Mucosa of descending colon (tissue), 3 donors: ENCODE measurements at regions not wholly inside any gene's neighbourhood (a gene's known extent, or its start where the extent isn't known, plus 50 kb on each side); places are given as distances from the start of the nearest gene placed in this dataset.

Source experiments
- ATAC-seq: fragments of 200-7000 bp; cut with Tn5 transposase; one replicate; pipeline ENCODE4 v1.9.1; 2020; ENCODE audit warnings: mild to moderate bottlenecking, moderate library complexity
- DNase-seq, 3 donors: peaks; one replicate each; pipeline ENCODE4 v3.0.0-alpha.2; 2020
- H3K36me3 ChIP-seq: fragments of 200-600 bp; one replicate; pipeline ENCODE4 v1.8.0; 2021; ENCODE audit warnings: low read depth, mild to moderate bottlenecking
- H3K4me1 ChIP-seq: fragments of 200-600 bp; one replicate; pipeline ENCODE4 v1.8.0; 2021; ENCODE audit warnings: low read depth, mild to moderate bottlenecking
- H3K4me3 ChIP-seq: fragments of 200-600 bp; one replicate; pipeline ENCODE4 v1.8.0; 2021; ENCODE audit warnings: mild to moderate bottlenecking
- H3K9me3 ChIP-seq: fragments of 200-600 bp; one replicate; pipeline ENCODE4 v1.8.0; 2021; ENCODE audit warnings: mild to moderate bottlenecking
- CTCF ChIP-seq: fragments of 200-600 bp; IDR thresholded peaks from one replicate; pipeline ENCODE4 v1.8.0; 2022; ENCODE audit warnings: antibody characterized with exemption, mild to moderate bottlenecking
- intact Hi-C, 2 donors: fragments of 100-400 bp; cut with DNase I in 1 of 2; cut with micrococcal nuclease in 1 of 2; formaldehyde crosslinking; loops; one replicate each; pipeline versions ENCODE4 v1.11.0 to v1.11.1; 2022; cut with DNase I, micrococcal nuclease
- donor health status: DM: no; HTN: no; CAD: no; lungs with moderate emphysema.
- donor health status: DM: no; HTN: no; CAD: no.
- donor health status: DM: no; HTN: yes; CAD: no.

DNA sequence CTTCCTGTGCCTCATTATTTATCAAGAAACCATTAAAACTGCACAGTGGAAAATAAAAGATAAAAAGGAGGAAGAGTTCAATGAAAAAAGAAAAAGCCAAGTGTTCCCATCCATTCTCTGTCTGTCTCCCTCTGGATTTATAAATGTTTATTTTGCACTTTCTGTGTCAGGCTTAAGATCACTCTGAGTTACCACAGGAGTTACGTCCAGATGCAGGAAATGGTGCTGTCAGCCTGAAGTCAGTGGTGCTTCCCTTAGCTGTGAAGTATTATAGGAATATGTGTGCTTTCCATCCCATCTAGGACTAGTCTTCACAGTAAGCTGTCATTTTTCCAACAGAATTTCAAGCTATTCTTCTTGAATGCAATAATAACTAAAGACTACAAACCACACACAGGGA lies 420.2 kb downstream of the KCTD12 start:
- no peak for DNase-seq
- no peak overlapping the region for H3K4me3 ChIP-seq
- ATAC-seq: no peak
- no peaks in the 10 kb centered on the region for H3K36me3 ChIP-seq
- intact Hi-C loops: no loop called here
- H3K9me3 ChIP-seq: no peaks in the 10 kb centered on the region
- H3K4me1 ChIP-seq: no peaks in the 10 kb centered on the region
- TF ChIP-seq CTCF: no peak

DNA sequence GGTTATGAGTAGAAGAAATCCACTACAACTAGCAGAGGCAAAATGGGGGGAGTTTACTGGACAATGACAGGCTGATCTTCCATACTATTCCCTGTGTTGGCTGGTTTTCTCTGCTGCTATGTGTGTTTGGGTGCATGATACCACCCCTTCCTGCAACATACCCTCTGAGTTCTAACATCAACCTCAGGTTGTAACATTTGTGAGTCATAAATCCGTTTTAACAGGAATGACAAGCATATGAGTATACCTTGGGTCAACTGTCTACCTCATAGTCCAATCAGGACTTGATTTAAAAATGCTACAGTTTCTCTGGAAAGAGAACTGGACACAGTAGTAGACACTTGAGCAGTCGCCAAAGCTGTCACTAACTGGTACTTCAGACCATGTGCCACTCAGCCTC lies 422.9 kb downstream of the KCTD12 start:
- intact Hi-C loops: no loop called here
- no peak for TF ChIP-seq CTCF

GRCh38 chr13:76461999-76462398 lies 424.2 kb downstream of the KCTD12 start:
- Histone ChIP-seq H3K9me3 (no peaks in the 10 kb centered on the region), H3K4me1 (no peaks in the 10 kb centered on the region), H3K36me3 (no peaks in the 10 kb centered on the region), H3K4me3 (no peak overlapping the region)
- TF ChIP-seq CTCF: no peak
- intact Hi-C loops: no loop called here
- ATAC-seq (no peak), DNase-seq (no peak)

More for the DNA sequence above, 422.9 kb downstream of the KCTD12 start:
- DNase-seq (no peak), ATAC-seq (no peak)
- Histone ChIP-seq H3K36me3 (no peaks in the 10 kb centered on the region), H3K9me3 (no peaks in the 10 kb centered on the region), H3K4me3 (no peak overlapping the region), H3K4me1 (no peaks in the 10 kb centered on the region)

DNA sequence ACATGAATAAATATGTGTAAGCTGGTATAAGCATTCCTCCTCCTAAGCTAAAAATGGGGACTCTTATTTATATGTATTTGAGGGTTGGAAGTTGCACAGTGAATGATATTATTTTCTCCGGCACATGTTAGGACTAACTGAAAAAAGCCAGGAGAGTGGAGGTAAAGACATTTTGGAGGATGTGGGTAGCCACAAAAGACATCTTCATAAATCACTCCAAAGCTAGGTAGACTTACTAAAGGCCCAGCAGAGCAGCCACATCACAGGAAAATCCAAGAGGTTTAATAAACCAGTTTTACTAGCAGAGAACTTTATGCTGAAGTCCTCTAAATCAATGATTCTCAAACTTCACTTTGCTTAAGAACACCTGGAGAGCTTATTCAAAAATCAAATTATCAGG lies 424.7 kb downstream of the KCTD12 start:
- Histone ChIP-seq H3K36me3 (no peaks in the 10 kb centered on the region), H3K4me3 (no peak overlapping the region), H3K4me1 (no peaks in the 10 kb centered on the region), H3K9me3 (no peaks in the 10 kb centered on the region)
- ATAC-seq: no peak
- no peak for DNase-seq
- TF ChIP-seq CTCF: no peak
- intact Hi-C loops: no loop called here

GRCh38 chr13:76459863-76460262 lies 426.3 kb downstream of the KCTD12 start:
- Histone ChIP-seq H3K36me3 (no peaks in the 10 kb centered on the region), H3K4me3 (no peak overlapping the region), H3K9me3 (no peaks in the 10 kb centered on the region), H3K4me1 (no peaks in the 10 kb centered on the region)
- intact Hi-C loops: no loop called here
- DNase-seq (no peak), ATAC-seq (no peak)
- no peak for TF ChIP-seq CTCF

DNA sequence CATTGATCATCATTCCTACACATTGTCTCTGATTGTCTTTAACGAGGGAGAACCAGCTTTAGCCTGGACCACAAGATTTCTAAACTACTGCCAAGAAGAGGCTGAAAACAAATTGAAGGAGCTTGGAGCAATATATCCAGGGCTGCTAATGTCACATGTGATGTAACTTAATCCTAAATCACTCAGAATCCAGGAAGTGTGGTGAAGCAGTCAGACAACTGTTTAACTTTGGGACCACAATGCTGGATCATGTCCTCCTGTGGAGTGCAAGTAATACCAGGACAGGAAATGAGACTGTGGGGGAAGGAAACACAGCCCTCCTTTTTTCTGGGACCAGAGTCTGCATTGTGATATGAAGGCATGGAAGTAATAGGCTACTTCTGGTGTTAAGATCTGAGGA lies 430.2 kb downstream of the KCTD12 start:
- H3K4me1 ChIP-seq: no peaks in the 10 kb centered on the region
- H3K4me3 ChIP-seq: no peak overlapping the region
- ATAC-seq: peak; percentile 36
- TF ChIP-seq CTCF: no peak
- peaks cover 17% of the 10 kb centered on the region for H3K9me3 ChIP-seq
- H3K36me3 ChIP-seq: no peaks in the 10 kb centered on the region
- intact Hi-C loops: no loop called here
- DNase-seq: no peak
